GM23338 (cell line): ENCODE measurements at regions not wholly inside any gene's neighbourhood (a gene's known extent, or its start where the extent isn't known, plus 50 kb on each side); places are given as distances from the start of the nearest gene placed in this dataset.

Source experiments
- ATAC-seq: fragments of 200-7000 bp; cut with Tn5 transposase; 3 replicates; pipeline ENCODE4 v1.9.1; 2020
- DNase-seq: peaks from one replicate; pipeline ENCODE4 v3.0.0-alpha.2; 2015; ENCODE audit warnings: low spot score
- H2AFZ ChIP-seq: fragments of 200-600 bp; sonication (generic); 2 replicates; pipeline ENCODE4 v1.8.0; 2016; ENCODE audit warnings: antibody characterized with exemption, mild to moderate bottlenecking, moderate library complexity
- H3F3A ChIP-seq: fragments of 200-600 bp; sonication (generic); replicated peaks from 2 replicates; pipeline ENCODE4 v1.8.0; 2017; ENCODE audit warnings: antibody characterized with exemption, mixed run types, low read depth
- H3K27ac ChIP-seq: fragments of 200-600 bp; sonication (generic); 2 replicates; pipeline ENCODE4 v1.6.1; 2016; ENCODE audit warnings: low read depth
- H3K27me3 ChIP-seq: fragments of 200-600 bp; sonication (generic); 2 replicates; pipeline ENCODE4 v1.8.0; 2016; ENCODE audit warnings: mild to moderate bottlenecking, mixed run types, moderate library complexity; ENCODE audit not compliant: insufficient read depth
- H3K36me3 ChIP-seq: fragments of 200-600 bp; sonication (generic); 2 replicates; pipeline ENCODE4 v1.8.0; 2016; ENCODE audit warnings: mild to moderate bottlenecking; ENCODE audit not compliant: insufficient read depth
- H3K4me1 ChIP-seq: fragments of 200-600 bp; sonication (generic); 2 replicates; pipeline ENCODE4 v1.8.0; 2016; ENCODE audit warnings: mild to moderate bottlenecking, moderate library complexity; ENCODE audit not compliant: insufficient read depth
- H3K4me2 ChIP-seq: fragments of 200-600 bp; sonication (generic); 2 replicates; pipeline ENCODE4 v1.7.1; 2017; ENCODE audit warnings: mixed run types
- H3K4me3 ChIP-seq: fragments of 200-600 bp; sonication (generic); 2 replicates; pipeline ENCODE4 v1.6.1; 2016; ENCODE audit warnings: mixed run types
- H3K79me2 ChIP-seq: fragments of 200-600 bp; sonication (generic); replicated peaks from 2 replicates; pipeline ENCODE4 v1.8.0; 2017; ENCODE audit warnings: mild to moderate bottlenecking; ENCODE audit not compliant: insufficient read depth
- H3K9me2 ChIP-seq: fragments of 200-600 bp; sonication (generic); 2 replicates; pipeline ENCODE4 v1.8.0; 2017; ENCODE audit not compliant: insufficient read depth
- H4K20me1 ChIP-seq: fragments of 200-600 bp; sonication (generic); replicated peaks from 2 replicates; pipeline ENCODE4 v1.8.0; 2017; ENCODE audit warnings: mild to moderate bottlenecking; ENCODE audit not compliant: insufficient read depth
- H3K27ac Mint-ChIP-seq: 2 replicates; pipeline ENCODE4 v1.8.0; 2020; ENCODE audit warnings: inconsistent platforms, mild to moderate bottlenecking, moderate library complexity, mixed read lengths
- H3K27me3 Mint-ChIP-seq: 3 replicates; pipeline ENCODE4 v1.8.0; 2022; ENCODE audit warnings: low read depth, mild to moderate bottlenecking, moderate library complexity, mixed read lengths, inconsistent platforms; ENCODE audit not compliant: insufficient read depth, poor library complexity
- H3K36me3 Mint-ChIP-seq: 3 replicates; pipeline ENCODE4 v1.8.0; 2021; ENCODE audit warnings: low read depth, mild to moderate bottlenecking, inconsistent platforms, moderate library complexity, mixed read lengths
- H3K4me1 Mint-ChIP-seq: 3 replicates; pipeline ENCODE4 v1.8.0; 2020; ENCODE audit warnings: mild to moderate bottlenecking, inconsistent platforms, mixed read lengths
- H3K4me3 Mint-ChIP-seq: 3 replicates; pipeline ENCODE4 v1.8.0; 2021; ENCODE audit warnings: moderate library complexity, mild to moderate bottlenecking, inconsistent platforms, mixed read lengths
- H3K9me3 Mint-ChIP-seq: 3 replicates; pipeline ENCODE4 v1.8.0; 2020; ENCODE audit warnings: moderate library complexity, mild to moderate bottlenecking, inconsistent platforms, mixed read lengths
- NANOG ChIP-seq: IDR thresholded peaks from 2 replicates; pipeline ENCODE4 v1.6.1; 2016; ENCODE audit warnings: antibody characterized with exemption, borderline replicate concordance
- POLR2AphosphoS5 ChIP-seq: IDR thresholded peaks from 2 replicates; pipeline ENCODE4 v1.6.1; 2016; ENCODE audit warnings: antibody characterized with exemption, low read depth
- REST ChIP-seq: IDR thresholded peaks from one replicate; pipeline ENCODE4 v1.6.1; 2018; ENCODE audit warnings: antibody characterized with exemption; ENCODE audit not compliant: unreplicated experiment
- TF ChIP-seq, protein P1 (sequence below): fragments of 250-450 bp; sonication (Bioruptor Pico); IDR thresholded peaks from 2 replicates; pipeline ENCODE4 v1.5.0; 2020; ENCODE audit warnings: mild to moderate bottlenecking, moderate library complexity
- TF ChIP-seq, protein P2 (sequence below), 2 experiments: fragments of 200-600 bp in 1 of 2; sonication (generic) in 1 of 2; conservative IDR thresholded peaks; 2 replicates each; pipeline versions ENCODE4 v1.5.1 to v1.6.1; 2016 to 2017; ENCODE audit warnings: antibody characterized with exemption in 2 of 2, low read depth in 2 of 2, mild to moderate bottlenecking in 2 of 2, moderate library complexity in 1 of 2

- no peaks in the 10 kb centered on the region for H3K4me1 Mint-ChIP-seq
- no peak for DNase-seq
Observed at GRCh38 chr4:184953421-184953945, 64.8 kb upstream of the HELT start.

DNA sequence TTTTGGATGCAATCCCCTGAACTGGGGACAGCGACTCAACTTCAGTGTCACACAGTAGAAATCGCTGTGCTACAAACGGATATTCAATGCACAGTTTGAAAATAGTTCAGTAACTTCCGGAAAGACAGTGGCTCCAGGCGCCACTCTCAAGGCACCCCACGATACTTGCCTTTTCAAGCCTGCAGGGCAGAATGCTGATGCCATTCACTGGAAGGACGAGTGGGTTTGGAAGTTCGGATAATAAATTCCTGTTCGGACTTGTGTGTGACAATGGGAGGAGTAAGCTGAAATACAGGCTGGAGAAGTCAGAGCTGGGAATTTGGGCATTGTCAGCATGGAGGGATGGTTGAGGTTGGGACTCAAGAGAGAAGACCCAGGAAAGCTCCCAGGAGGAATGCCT is 64.3 kb upstream of the HELT start:
- Mint-ChIP-seq H3K36me3 (no peaks in the 10 kb centered on the region), H3K4me3 (no peak overlapping the region)
- TF ChIP-seq, protein P1, sequence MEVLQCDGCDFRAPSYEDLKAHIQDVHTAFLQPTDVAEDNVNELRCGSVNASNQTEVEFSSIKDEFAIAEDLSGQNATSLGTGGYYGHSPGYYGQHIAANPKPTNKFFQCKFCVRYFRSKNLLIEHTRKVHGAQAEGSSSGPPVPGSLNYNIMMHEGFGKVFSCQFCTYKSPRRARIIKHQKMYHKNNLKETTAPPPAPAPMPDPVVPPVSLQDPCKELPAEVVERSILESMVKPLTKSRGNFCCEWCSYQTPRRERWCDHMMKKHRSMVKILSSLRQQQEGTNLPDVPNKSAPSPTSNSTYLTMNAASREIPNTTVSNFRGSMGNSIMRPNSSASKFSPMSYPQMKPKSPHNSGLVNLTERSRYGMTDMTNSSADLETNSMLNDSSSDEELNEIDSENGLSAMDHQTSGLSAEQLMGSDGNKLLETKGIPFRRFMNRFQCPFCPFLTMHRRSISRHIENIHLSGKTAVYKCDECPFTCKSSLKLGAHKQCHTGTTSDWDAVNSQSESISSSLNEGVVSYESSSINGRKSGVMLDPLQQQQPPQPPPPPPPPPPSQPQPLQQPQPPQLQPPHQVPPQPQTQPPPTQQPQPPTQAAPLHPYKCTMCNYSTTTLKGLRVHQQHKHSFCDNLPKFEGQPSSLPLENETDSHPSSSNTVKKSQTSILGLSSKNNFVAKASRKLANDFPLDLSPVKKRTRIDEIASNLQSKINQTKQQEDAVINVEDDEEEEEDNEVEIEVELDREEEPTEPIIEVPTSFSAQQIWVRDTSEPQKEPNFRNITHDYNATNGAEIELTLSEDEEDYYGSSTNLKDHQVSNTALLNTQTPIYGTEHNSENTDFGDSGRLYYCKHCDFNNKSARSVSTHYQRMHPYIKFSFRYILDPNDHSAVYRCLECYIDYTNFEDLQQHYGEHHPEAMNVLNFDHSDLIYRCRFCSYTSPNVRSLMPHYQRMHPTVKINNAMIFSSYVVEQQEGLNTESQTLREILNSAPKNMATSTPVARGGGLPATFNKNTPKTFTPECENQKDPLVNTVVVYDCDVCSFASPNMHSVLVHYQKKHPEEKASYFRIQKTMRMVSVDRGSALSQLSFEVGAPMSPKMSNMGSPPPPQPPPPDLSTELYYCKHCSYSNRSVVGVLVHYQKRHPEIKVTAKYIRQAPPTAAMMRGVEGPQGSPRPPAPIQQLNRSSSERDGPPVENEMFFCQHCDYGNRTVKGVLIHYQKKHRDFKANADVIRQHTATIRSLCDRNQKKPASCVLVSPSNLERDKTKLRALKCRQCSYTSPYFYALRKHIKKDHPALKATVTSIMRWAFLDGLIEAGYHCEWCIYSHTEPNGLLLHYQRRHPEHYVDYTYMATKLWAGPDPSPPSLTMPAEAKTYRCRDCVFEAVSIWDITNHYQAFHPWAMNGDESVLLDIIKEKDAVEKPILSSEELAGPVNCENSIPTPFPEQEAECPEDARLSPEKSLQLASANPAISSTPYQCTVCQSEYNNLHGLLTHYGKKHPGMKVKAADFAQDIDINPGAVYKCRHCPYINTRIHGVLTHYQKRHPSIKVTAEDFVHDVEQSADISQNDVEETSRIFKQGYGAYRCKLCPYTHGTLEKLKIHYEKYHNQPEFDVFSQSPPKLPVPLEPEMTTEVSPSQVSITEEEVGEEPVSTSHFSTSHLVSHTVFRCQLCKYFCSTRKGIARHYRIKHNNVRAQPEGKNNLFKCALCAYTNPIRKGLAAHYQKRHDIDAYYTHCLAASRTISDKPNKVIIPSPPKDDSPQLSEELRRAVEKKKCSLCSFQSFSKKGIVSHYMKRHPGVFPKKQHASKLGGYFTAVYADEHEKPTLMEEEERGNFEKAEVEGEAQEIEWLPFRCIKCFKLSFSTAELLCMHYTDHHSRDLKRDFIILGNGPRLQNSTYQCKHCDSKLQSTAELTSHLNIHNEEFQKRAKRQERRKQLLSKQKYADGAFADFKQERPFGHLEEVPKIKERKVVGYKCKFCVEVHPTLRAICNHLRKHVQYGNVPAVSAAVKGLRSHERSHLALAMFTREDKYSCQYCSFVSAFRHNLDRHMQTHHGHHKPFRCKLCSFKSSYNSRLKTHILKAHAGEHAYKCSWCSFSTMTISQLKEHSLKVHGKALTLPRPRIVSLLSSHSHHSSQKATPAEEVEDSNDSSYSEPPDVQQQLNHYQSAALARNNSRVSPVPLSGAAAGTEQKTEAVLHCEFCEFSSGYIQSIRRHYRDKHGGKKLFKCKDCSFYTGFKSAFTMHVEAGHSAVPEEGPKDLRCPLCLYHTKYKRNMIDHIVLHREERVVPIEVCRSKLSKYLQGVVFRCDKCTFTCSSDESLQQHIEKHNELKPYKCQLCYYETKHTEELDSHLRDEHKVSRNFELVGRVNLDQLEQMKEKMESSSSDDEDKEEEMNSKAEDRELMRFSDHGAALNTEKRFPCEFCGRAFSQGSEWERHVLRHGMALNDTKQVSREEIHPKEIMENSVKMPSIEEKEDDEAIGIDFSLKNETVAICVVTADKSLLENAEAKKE (CRISPR knock-in tag) = no peak
- no peak for TF ChIP-seq POLR2AphosphoS5

More at GRCh38 chr4:184953421-184953945, 64.8 kb upstream of the HELT start:
- H4K20me1 ChIP-seq = no peaks in the 10 kb centered on the region
- Mint-ChIP-seq H3K36me3 (no peaks in the 10 kb centered on the region), H3K27me3 (peaks cover 8% of the 10 kb centered on the region), H3K4me3 (no peak overlapping the region), H3K9me3 (no peaks in the 10 kb centered on the region), H3K27ac (no peak overlapping the region)
- no peak overlapping the region for H3K4me2 ChIP-seq
- no peak for ATAC-seq
- no peak overlapping the region for H3K27ac ChIP-seq
- no peaks in the 10 kb centered on the region for H3K4me1 ChIP-seq
- H3K4me3 ChIP-seq = no peak overlapping the region
- H3K9me2 ChIP-seq = 0 out of 2 replicates have a peak, but pooled peaks cover 3% of the 10 kb centered on the region
- no peaks in the 10 kb centered on the region for H3K79me2 ChIP-seq
- H3K27me3 ChIP-seq = no peaks in the 10 kb centered on the region
- no peaks in the 10 kb centered on the region for H3K36me3 ChIP-seq
- peak overlapping the region; percentile 14; the same call in 1 of the 2 replicates for H2AFZ ChIP-seq
- no peak for TF ChIP-seq REST
- TF ChIP-seq, protein P2, sequence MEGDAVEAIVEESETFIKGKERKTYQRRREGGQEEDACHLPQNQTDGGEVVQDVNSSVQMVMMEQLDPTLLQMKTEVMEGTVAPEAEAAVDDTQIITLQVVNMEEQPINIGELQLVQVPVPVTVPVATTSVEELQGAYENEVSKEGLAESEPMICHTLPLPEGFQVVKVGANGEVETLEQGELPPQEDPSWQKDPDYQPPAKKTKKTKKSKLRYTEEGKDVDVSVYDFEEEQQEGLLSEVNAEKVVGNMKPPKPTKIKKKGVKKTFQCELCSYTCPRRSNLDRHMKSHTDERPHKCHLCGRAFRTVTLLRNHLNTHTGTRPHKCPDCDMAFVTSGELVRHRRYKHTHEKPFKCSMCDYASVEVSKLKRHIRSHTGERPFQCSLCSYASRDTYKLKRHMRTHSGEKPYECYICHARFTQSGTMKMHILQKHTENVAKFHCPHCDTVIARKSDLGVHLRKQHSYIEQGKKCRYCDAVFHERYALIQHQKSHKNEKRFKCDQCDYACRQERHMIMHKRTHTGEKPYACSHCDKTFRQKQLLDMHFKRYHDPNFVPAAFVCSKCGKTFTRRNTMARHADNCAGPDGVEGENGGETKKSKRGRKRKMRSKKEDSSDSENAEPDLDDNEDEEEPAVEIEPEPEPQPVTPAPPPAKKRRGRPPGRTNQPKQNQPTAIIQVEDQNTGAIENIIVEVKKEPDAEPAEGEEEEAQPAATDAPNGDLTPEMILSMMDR (conservative IDR thresholded peaks at IDR 0.05; ENCODE audit: low read depth in 2 of 2) = no peak
- no peak for TF ChIP-seq NANOG
- H3F3A ChIP-seq = no peaks in the 10 kb centered on the region

More for the DNA sequence above, 64.3 kb upstream of the HELT start:
- Mint-ChIP-seq H3K27ac (no peak overlapping the region), H3K9me3 (no peaks in the 10 kb centered on the region), H3K4me1 (no peaks in the 10 kb centered on the region), H3K27me3 (peaks cover 8% of the 10 kb centered on the region)
- ATAC-seq (no peak), DNase-seq (no peak)
- no peaks in the 10 kb centered on the region for H3K4me1 ChIP-seq
- no peaks in the 10 kb centered on the region for H3K36me3 ChIP-seq
- no peaks in the 10 kb centered on the region for H3K79me2 ChIP-seq
- 0 out of 2 replicates have a peak, but pooled peaks cover 3% of the 10 kb centered on the region for H3K9me2 ChIP-seq
- H4K20me1 ChIP-seq = no peaks in the 10 kb centered on the region
- peak overlapping the region; percentile 14; the same call in 1 of the 2 replicates for H2AFZ ChIP-seq
- no peak overlapping the region for H3K4me3 ChIP-seq
- no peaks in the 10 kb centered on the region for H3K27me3 ChIP-seq
- no peaks in the 10 kb centered on the region for H3F3A ChIP-seq
- H3K27ac ChIP-seq = no peak overlapping the region
- no peak overlapping the region for H3K4me2 ChIP-seq
